ENCODE measurements at regions not wholly inside any gene's neighbourhood (a gene's known extent, or its start where the extent isn't known, plus 50 kb on each side); places are given as distances from the start of the nearest gene placed in this dataset.

- Histone ChIP-seq H3K4me2 (ENCODE audit: low read depth, low read length, poor library complexity, severe bottlenecking) (no peak overlapping the region), H3K9me2 (replicated peaks; ENCODE audit: insufficient read depth, low read length) (no peaks in the 10 kb centered on the region), H3K9me3 (ENCODE audit: insufficient read depth, low read length) (no peaks in the 10 kb centered on the region), H3K36me3 (ENCODE audit: low read length) (0 out of 2 replicates have a peak, but pooled peaks cover 2% of the 10 kb centered on the region), H4K20me1 (ENCODE audit: low read depth, low read length) (no peaks in the 10 kb centered on the region), H3K79me2 (ENCODE audit: insufficient read depth, low read length) (peaks cover 3% of the 10 kb centered on the region; the same call in 1 of the 2 replicates), H3F3A (ENCODE audit: insufficient read depth) (no peaks in the 10 kb centered on the region), H3K27me3 (ENCODE audit: low read length) (no peaks in the 10 kb centered on the region), H2AFZ (ENCODE audit: low read depth, low read length, severe bottlenecking) (no peak overlapping the region), H3K4me3 (ENCODE audit: insufficient read depth, low read length, poor library complexity, severe bottlenecking) (no peak overlapping the region), H3K9ac (ENCODE audit: low read length) (no peak overlapping the region), H3K27ac (ENCODE audit: low read depth, low read length) (no peak overlapping the region)
- no peak for TF ChIP-seq EZH2phosphoT487 (conservative IDR thresholded peaks at IDR 0.05; ENCODE audit: low read length)
- no peak for TF ChIP-seq CTCF (IDR thresholded peaks at IDR 0.05; ENCODE audit: insufficient read depth, low read length, poor library complexity, severe bottlenecking)
These were observed 53.5 kb upstream of the PUDP start for GRCh38 chrX:7201496-7201895.

DNA sequence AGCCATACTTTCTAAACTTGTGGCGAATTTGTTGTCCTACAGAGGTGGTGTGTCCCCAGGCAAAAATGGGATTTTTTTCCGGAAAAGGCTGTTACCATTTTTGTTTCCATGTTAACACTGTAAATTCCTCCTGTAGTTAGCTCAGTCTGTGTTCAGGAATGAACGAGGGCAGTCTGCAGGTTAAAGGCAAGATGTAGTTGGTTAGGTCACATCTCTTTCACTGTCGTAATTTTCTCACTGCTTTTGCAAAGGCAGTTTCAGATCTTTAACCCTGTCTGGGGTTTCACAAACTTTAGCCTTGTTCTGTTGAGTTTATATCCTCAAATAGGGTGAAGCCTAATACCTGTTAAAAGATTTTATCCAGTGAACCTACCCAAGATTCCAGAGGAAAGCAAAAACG lies 50.5 kb upstream of the PUDP start:
- TF ChIP-seq CTCF (IDR thresholded peaks at IDR 0.05; ENCODE audit: insufficient read depth, low read length, poor library complexity, severe bottlenecking) (no peak), EZH2phosphoT487 (conservative IDR thresholded peaks at IDR 0.05; ENCODE audit: low read length) (no peak)
- Histone ChIP-seq H4K20me1 (ENCODE audit: low read depth, low read length) (no peaks in the 10 kb centered on the region), H3K27ac (ENCODE audit: low read depth, low read length) (no peak overlapping the region), H2AFZ (ENCODE audit: low read depth, low read length, severe bottlenecking) (no peak overlapping the region), H3K36me3 (ENCODE audit: low read length) (0 out of 2 replicates have a peak, but pooled peaks cover 2% of the 10 kb centered on the region), H3K4me2 (ENCODE audit: low read depth, low read length, poor library complexity, severe bottlenecking) (no peak overlapping the region), H3F3A (ENCODE audit: insufficient read depth) (no peaks in the 10 kb centered on the region), H3K9me2 (replicated peaks; ENCODE audit: insufficient read depth, low read length) (no peaks in the 10 kb centered on the region), H3K79me2 (ENCODE audit: insufficient read depth, low read length) (no peaks in the 10 kb centered on the region), H3K27me3 (ENCODE audit: low read length) (no peaks in the 10 kb centered on the region), H3K9me3 (ENCODE audit: insufficient read depth, low read length) (no peaks in the 10 kb centered on the region), H3K4me3 (ENCODE audit: insufficient read depth, low read length, poor library complexity, severe bottlenecking) (no peak overlapping the region), H3K9ac (ENCODE audit: low read length) (no peak overlapping the region)

Data from SU-DHL-6 (cell line).